HG03196 (cell line): ENCODE measurements at regions not wholly inside any gene's neighbourhood (a gene's known extent, or its start where the extent isn't known, plus 50 kb on each side); places are given as distances from the start of the nearest gene placed in this dataset.
"Not testable (repeated sequence)": the region's sequence is repeated elsewhere in the genome, so short reads cannot be mapped to it uniquely, and the experiment has no call there.

ENCODE experiments used
- ATAC-seq: cut with Tn5 transposase; IDR thresholded peaks from one replicate; pipeline ENCODE4 v1.9.1; 2021; ENCODE audit not compliant: unreplicated experiment

DNA sequence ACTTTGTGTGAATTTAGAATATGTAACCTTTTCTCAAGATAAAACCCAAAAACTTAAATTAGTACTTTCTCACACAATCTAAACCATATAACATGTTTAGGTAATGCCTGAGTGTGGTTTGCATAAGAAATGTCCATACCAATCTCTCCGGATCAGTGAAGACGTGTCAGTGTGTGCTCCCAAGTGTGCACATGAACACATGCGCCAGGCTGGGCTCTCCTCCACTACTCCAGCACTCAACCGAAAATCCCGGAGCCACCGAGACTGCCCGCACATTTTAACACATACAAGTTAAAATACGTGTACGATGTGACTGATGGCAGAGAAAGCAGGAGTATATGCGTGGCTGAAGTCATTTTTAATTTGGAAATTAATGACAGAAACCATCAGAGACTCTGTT is 658.4 kb downstream of the EFNA5 start:
- ATAC-seq = no peak

DNA sequence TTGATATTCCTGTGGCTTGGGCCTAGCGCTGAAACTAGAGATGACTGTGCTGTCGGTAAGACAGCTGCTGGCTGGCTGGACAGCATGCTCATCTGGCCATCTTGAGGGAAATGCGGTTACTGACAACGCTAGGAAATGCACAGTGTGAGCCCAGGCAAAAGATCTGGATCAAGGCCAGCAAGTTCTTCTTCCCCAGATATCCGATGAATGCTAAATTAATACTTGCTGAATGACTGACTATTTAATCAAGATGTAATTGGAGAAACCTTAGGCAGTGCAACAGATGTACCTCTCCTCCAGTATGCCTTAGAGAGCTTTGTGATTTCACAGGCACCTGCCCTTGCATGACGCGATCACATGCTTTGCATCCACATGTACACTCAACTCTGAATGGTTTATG is 659.1 kb downstream of the EFNA5 start:
- no peak for ATAC-seq

DNA sequence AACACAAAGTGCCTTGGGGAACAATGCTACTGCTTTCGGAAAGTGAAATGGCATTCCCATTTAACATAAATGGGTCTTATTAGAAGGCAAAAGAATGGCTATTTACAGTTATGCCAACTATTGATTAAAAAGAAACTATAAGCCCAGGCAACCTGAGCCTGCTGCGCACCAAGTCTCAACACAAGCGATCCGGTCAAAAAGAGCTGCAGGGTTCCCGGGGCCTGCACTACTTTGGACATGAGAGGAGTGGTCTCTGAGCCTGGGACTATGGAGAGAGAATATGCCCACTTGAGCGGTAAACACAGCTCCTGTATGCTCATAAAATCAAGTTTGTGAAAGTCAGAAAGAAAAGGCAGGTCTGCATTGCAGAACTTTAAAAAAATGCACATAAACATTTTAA is 660.7 kb downstream of the EFNA5 start:
- no peak for ATAC-seq

GRCh38 chr5:107005653-107006052 is 665.1 kb downstream of the EFNA5 start:
- no peak for ATAC-seq

GRCh38 chr5:107005161-107005560 is 665.6 kb downstream of the EFNA5 start:
- no peak for ATAC-seq

DNA sequence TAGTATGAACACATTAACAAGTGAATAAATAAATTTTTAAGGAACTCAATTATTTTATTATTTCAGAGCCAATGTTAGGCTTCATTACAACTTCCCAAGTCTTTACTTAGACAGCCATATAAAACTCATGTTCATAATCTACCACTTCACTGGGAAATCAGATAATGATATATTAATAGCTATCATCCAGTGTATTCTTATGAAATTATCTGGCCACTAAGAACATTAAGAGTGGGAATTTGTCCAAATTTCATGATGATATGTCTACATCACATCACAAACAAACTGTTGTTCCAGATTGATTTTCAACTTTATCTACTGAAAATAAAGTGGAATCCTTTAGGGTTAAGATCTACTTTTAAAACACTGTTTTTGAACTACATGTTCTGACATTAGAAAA is 668.6 kb downstream of the EFNA5 start:
- no peak for ATAC-seq

DNA sequence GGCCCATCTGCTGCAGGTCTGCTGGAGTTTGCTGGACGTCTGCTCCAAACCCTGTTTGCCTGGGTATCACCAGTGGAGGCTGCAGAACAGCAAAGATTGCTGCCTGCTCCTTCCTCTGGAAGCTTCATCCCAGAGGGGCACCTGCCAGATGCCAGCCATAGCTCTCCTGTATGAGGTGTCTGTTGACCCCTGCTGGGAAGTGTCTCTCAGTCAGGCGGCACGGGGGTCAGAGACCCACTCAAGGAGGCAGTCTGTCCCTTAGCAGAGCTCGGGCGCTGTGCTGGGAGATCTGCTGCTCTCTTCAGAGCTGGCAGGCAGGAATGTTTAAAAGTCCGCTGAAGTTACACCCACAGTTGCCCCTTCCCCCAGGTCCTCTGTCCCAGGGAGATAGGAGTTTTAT is 671.2 kb downstream of the EFNA5 start:
- not testable (repeated sequence) for ATAC-seq

- ATAC-seq = no peak
Measured at GRCh38 chr5:106986006-106986405, 684.7 kb downstream of the EFNA5 start.

DNA sequence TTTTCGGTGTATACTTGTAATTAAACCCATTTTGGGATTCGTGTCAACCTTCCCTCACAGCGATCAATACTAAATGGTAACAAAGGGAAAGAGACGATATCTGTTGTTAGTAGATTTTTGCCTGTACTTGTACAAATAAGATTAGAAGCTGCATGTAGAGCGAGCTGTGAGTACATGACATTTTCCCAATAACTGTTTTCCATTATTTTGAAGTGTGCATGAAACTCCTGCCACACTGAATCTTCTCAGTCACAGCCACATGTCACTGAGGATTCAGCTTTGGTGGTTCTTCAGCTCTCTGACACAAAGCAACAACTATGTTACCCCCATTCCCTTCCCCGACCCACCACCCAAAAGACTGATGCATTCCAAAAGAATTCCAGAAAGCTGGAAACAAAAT is 685.6 kb downstream of the EFNA5 start:
- ATAC-seq = no peak

- ATAC-seq = not testable (repeated sequence)
Measured at GRCh38 chr5:106979178-106979577, 691.6 kb downstream of the EFNA5 start.

DNA sequence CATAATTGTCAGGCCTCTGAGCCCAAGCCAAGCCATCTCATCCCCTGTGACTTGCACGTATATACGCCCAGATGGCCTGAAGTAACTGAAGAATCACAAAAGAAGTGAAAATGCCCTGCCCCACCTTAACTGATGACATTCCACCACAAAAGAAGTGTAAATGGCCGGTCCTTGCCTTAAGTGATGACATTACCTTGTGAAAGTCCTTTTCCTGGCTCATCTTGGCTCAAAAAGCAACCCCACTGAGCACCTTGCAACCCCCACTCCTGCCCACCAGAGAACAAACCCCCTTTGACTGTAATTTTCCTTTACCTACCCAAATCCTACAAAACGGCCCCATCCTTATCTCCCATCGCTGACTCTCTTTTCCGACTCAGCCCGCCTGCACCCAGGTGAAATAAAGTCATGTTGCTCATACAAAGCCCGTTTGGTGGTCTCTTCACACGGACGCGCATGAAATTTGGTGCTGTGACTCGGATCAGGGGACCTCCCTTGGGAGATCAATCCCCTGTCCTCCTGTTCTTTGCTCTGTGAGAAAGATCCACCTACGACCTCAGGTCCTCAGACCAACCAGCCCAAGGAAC is 692.1 kb downstream of the EFNA5 start:
- not testable (repeated sequence) for ATAC-seq

GRCh38 chr5:106976363-106976762 is 694.4 kb downstream of the EFNA5 start:
- no peak for ATAC-seq

- ATAC-seq = no peak
Measured at GRCh38 chr5:106974272-106974671, 696.5 kb downstream of the EFNA5 start.

DNA sequence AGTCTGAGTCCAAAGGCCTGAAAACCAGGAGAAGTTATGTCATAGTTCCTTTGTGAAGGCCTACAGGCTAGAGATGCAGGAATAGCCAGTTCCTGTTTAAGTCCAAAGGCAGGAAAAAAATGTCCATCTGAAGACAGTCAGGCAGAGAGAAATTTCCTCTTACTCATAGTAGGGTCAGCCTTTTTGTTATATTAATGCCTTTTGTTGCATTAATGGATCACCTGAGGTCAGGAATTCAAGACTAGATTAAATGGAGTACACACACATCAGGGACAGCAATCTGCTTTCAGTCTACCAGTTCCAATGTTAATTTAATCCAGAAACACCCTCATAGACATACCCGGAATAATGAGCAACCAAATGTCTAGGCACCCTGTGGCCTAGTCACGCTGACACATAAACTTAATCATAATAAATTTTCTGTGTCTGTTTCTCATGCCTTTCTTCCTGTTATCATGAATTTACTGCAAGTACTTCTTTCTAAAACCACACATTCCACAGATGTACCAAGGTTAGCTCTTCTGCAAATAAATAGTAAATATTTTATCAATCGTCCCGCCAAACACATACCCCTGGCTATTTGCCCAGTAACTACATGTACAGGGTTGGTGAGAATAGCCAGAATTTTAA is 703.9 kb downstream of the EFNA5 start:
- no peak for ATAC-seq

DNA sequence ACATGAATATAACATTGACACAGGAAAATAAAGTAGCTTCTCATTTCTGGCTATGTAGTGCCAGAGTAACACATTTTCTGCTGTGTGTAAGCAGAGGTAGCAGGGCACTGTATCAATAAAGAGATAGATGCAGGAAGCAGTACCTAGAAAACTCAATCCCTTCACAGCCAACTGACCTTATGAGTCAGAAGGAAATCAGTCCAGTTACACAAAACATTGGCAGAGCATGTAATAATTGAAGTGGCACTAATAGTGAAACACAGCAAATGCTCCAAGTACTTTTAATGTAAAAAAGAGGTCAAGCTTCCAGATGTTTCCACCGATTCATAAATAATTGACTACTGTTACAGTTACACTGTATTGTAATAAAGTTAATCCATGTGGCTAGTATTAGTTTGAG is 706.6 kb downstream of the EFNA5 start:
- ATAC-seq = no peak

- no peak for ATAC-seq
Measured at GRCh38 chr5:106963630-106964029, 707.1 kb downstream of the EFNA5 start.

- no peak for ATAC-seq
Measured at GRCh38 chr5:106962464-106963230, 708.1 kb downstream of the EFNA5 start.

DNA sequence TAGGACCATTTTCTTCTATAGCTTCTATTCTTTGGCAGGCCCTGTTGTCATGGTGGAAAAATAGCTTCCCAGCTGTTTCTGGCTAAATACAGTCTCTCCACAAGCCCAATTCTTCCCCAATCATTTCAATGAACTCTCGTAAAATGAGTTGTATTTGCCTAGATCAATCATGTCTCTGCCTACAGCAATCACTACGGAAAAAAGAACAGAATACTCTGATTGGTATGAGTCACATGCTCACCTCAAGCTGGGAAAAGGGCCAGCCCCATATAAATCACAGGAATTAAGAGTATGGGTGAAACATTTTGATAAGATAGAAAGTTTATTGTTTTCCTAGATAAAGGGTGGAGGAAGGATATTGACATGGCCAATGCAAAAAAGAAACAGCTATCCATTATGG is 711.4 kb downstream of the EFNA5 start:
- no peak for ATAC-seq

GRCh38 chr5:106957336-106957735 is 713.4 kb downstream of the EFNA5 start:
- no peak for ATAC-seq

DNA sequence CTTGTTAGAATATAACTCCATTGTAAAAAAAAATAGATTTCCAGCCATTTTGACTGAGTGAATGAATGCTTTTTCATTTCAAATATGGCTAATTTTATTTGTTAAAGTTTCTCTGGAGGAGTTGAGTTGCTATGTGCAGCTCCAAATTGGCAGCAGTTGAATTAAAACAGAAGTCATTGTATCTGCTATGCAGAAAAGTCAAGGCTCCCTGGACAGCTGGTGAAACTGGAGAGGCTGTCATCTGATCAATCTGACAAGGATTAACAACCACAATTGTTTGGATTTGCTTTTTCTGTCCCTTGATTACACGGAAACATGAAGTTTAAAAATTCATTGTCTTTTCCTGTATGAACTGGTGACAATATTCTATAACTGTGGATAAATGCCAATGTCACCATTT is 713.9 kb downstream of the EFNA5 start:
- ATAC-seq = no peak

- no peak for ATAC-seq
Measured at GRCh38 chr5:106956187-106956586, 714.5 kb downstream of the EFNA5 start.

DNA sequence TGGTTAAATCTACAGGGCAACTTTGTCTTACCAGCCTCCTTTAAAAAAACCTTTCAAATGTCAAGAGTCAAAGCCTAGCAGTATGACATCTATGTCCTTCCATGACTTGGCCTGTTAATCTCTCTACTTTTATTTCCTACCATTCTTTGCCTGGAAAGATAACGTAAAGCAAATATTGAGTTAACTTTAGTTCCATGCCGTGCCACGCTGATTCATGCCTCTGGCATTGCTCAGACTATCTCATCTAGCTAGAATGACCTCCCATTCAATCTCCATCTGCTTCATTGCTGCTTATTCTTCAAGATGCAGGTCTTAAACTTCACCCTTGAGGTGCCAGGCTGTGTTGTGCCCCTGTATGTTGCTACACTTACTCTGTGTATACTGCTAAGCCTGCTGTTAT is 729.8 kb downstream of the EFNA5 start:
- no peak for ATAC-seq
